ENCODE measurements at regions not wholly inside any gene's neighbourhood (a gene's known extent, or its start where the extent isn't known, plus 50 kb on each side); places are given as distances from the start of the nearest gene placed in this dataset.

- Histone ChIP-seq H4K20me1 (replicated peaks; ENCODE audit: control insufficient read depth, extremely low read depth, insufficient read depth, low read length) (no peaks in the 10 kb centered on the region), H3K36me3 (ENCODE audit: control insufficient read depth in 2 of 2, extremely low read depth in 1 of 2, insufficient read depth in 2 of 2, low read length in 2 of 2) (no peaks in the 10 kb centered on the region), H2AFZ (ENCODE audit: low read depth, low read length) (no peak overlapping the region), H3K4me3 (replicated peaks in 1 of 3; ENCODE audit: insufficient read depth in 1 of 3, low read depth in 1 of 3, low read length in 3 of 3) (no peak overlapping the region), H3K9me3 (replicated peaks; ENCODE audit: control insufficient read depth, insufficient read depth, low read length) (no peaks in the 10 kb centered on the region), H3K27ac (ENCODE audit: insufficient read depth, low read depth, low read length) (no peak overlapping the region), H3K79me2 (ENCODE audit: control insufficient read depth, insufficient read depth, low read length) (no peaks in the 10 kb centered on the region), H3K4me2 (ENCODE audit: insufficient read depth, low read length) (no peak overlapping the region), H3K9me1 (replicated peaks; ENCODE audit: control insufficient read depth, extremely low read depth, insufficient read depth, low read length) (no peaks in the 10 kb centered on the region), H3K27me3 (ENCODE audit: control insufficient read depth in 2 of 2, insufficient read depth in 2 of 2, low read length in 2 of 2) (no peaks in the 10 kb centered on the region), H3K4me1 (ENCODE audit: control insufficient read depth, extremely low read depth, insufficient read depth, low read length) (peaks cover 3% of the 10 kb centered on the region), H3K9ac (replicated peaks; ENCODE audit: extremely low read depth, insufficient read depth, low read length) (no peak overlapping the region)
- intact Hi-C loops (cut with micrococcal nuclease) = no loop called here
- DNase-seq (ENCODE audit: low read depth, low spot score) = no peak
- no peak for FAIRE-seq
- dilution Hi-C loops (cut with MboI; ENCODE audit: extremely low pct_ligation_motif_present, low sequenced_read_pairs) = no loop called here
- BruUV-seq (replicated peaks) = no TSS peak
- ChIA-PET CTCF (interaction anchor here (0.6 to 1.0 kb wide), 3 partner anchors 8 to 698 kb away, joined by 3 read pairs; no protein-coding TSS in a partner anchor), POLR2A (interaction anchor here (0.7 kb wide), 1 partner anchor 793 kb away, joined by 3 read pairs; no protein-coding TSS in a partner anchor)
- TF ChIP-seq GATA2 (IDR thresholded peaks at IDR 0.05; ENCODE audit: insufficient read depth, insufficient read length, low read depth, low read length) (no peak), EZH2 (IDR thresholded peaks at IDR 0.05; ENCODE audit: borderline replicate concordance, low read depth, low read length, severe bottlenecking) (no peak), POLR2A (IDR thresholded peaks at IDR 0.05; ENCODE audit: low read depth, low read length) (no peak), POLR2AphosphoS5 (IDR thresholded peaks at IDR 0.05; ENCODE audit: insufficient read depth, low read depth, low read length) (no peak), FOS (IDR thresholded peaks at IDR 0.05; ENCODE audit: borderline replicate concordance, insufficient read depth, low read length) (no peak), MYC (IDR thresholded peaks at IDR 0.05; ENCODE audit: low read depth, low read length) (no peak), JUN (IDR thresholded peaks at IDR 0.05; ENCODE audit: borderline replicate concordance, insufficient read depth, insufficient read length, low read depth) (no peak)
- TF ChIP-seq, protein P1, sequence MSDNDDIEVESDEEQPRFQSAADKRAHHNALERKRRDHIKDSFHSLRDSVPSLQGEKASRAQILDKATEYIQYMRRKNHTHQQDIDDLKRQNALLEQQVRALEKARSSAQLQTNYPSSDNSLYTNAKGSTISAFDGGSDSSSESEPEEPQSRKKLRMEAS (IDR thresholded peaks at IDR 0.05; ENCODE audit: insufficient read depth, insufficient read length) = no peak
- TF ChIP-seq, protein P2, sequence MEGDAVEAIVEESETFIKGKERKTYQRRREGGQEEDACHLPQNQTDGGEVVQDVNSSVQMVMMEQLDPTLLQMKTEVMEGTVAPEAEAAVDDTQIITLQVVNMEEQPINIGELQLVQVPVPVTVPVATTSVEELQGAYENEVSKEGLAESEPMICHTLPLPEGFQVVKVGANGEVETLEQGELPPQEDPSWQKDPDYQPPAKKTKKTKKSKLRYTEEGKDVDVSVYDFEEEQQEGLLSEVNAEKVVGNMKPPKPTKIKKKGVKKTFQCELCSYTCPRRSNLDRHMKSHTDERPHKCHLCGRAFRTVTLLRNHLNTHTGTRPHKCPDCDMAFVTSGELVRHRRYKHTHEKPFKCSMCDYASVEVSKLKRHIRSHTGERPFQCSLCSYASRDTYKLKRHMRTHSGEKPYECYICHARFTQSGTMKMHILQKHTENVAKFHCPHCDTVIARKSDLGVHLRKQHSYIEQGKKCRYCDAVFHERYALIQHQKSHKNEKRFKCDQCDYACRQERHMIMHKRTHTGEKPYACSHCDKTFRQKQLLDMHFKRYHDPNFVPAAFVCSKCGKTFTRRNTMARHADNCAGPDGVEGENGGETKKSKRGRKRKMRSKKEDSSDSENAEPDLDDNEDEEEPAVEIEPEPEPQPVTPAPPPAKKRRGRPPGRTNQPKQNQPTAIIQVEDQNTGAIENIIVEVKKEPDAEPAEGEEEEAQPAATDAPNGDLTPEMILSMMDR (IDR thresholded peaks at IDR 0.05; ENCODE audit: extremely low read depth in 1 of 2, insufficient read depth in 1 of 2, low read depth in 1 of 2, low read length in 2 of 2) = no peak
These were observed 284.0 kb upstream of the TBL1XR1 start for GRCh38 chr3:177481329-177481728.
